Naive thymus-derived CD4-positive, alpha-beta T cell (primary cell): ENCODE measurements at regions not wholly inside any gene's neighbourhood (a gene's known extent, or its start where the extent isn't known, plus 50 kb on each side); places are given as distances from the start of the nearest gene placed in this dataset.

Experiments
- ATAC-seq: fragments of 150-1000 bp; cut with Tn5 transposase; 2 replicates; pipeline ENCODE4 v1.10.0; 2021; ENCODE audit warnings: mild to moderate bottlenecking, moderate library complexity
- CTCF ChIA-PET: fragments of 350-600 bp; sonication (Branson Sonifier 250); formaldehyde crosslinking; loops from one replicate; lab custom pipeline; 2021; ENCODE audit warnings: antibody characterized with exemption; lab: Charles Lee
- POLR2A ChIA-PET: fragments of 350-600 bp; sonication (Branson Sonifier 250); formaldehyde crosslinking; loops from one replicate; lab custom pipeline; 2021; ENCODE audit warnings: antibody characterized with exemption, inconsistent platforms; lab: Charles Lee
- DNase-seq, 9 donors: peaks; one replicate each; pipeline versions ENCODE4 v3.0.0 to v3.0.0-alpha.2; 2020 to 2022; ENCODE audit warnings: mixed read lengths in 1 of 9
- H3K27ac ChIP-seq: one replicate; pipeline ENCODE4 v1.7.0; 2013; ENCODE audit warnings: mild to moderate bottlenecking, low read depth, low read length, moderate library complexity
- H3K27me3 ChIP-seq, 2 donors: one replicate each; pipeline ENCODE4 v1.7.0; 2013; ENCODE audit warnings: low read length in 2 of 2, mild to moderate bottlenecking in 2 of 2, moderate library complexity in 2 of 2; ENCODE audit not compliant: control insufficient read depth in 2 of 2, insufficient read depth in 2 of 2
- H3K36me3 ChIP-seq, 3 experiments: 1 replicate in 2 of 3; 2 replicates in 1 of 3; pipeline ENCODE4 v1.7.0; 2013; ENCODE audit warnings: low read length in 3 of 3, mild to moderate bottlenecking in 3 of 3, moderate library complexity in 1 of 3; ENCODE audit not compliant: insufficient read depth in 3 of 3, control insufficient read depth in 2 of 3
- H3K4me1 ChIP-seq, 2 donors: one replicate each; pipeline ENCODE4 v1.7.0; 2013; ENCODE audit warnings: low read length in 2 of 2, mild to moderate bottlenecking in 2 of 2, moderate library complexity in 1 of 2; ENCODE audit not compliant: control insufficient read depth in 2 of 2, insufficient read depth in 2 of 2
- H3K4me3 ChIP-seq: 2 replicates; pipeline ENCODE4 v1.7.0; 2013; ENCODE audit warnings: mild to moderate bottlenecking, low read length
- H3K9me3 ChIP-seq, 3 experiments: 1 replicate in 2 of 3; 2 replicates in 1 of 3; pipeline ENCODE4 v1.7.0; 2013; ENCODE audit warnings: low read length in 3 of 3; ENCODE audit not compliant: control insufficient read depth in 2 of 3
- H3K27ac Mint-ChIP-seq, 9 donors: one replicate each; pipeline ENCODE4 v1.8.0; 2020 to 2022; ENCODE audit warnings: mixed read lengths in 9 of 9, mild to moderate bottlenecking in 8 of 9, moderate library complexity in 5 of 9, inconsistent platforms in 2 of 9
- H3K27me3 Mint-ChIP-seq, 5 donors: one replicate each; pipeline ENCODE4 v1.8.0; 2021 to 2022; ENCODE audit warnings: mixed read lengths in 5 of 5, mild to moderate bottlenecking in 1 of 5
- H3K36me3 Mint-ChIP-seq, 5 donors: one replicate each; pipeline ENCODE4 v1.8.0; 2020 to 2022; ENCODE audit warnings: mixed read lengths in 5 of 5, mild to moderate bottlenecking in 3 of 5, inconsistent platforms in 1 of 5
- H3K4me1 Mint-ChIP-seq, 7 donors: one replicate each; pipeline ENCODE4 v1.8.0; 2020 to 2022; ENCODE audit warnings: mixed read lengths in 7 of 7, mild to moderate bottlenecking in 3 of 7, inconsistent platforms in 1 of 7
- H3K4me3 Mint-ChIP-seq, 10 donors: one replicate each; pipeline ENCODE4 v1.8.0; 2020 to 2022; ENCODE audit warnings: mild to moderate bottlenecking in 10 of 10, mixed read lengths in 10 of 10, moderate library complexity in 6 of 10, inconsistent platforms in 2 of 10
- H3K9me3 Mint-ChIP-seq, 11 donors: one replicate each; pipeline ENCODE4 v1.8.0; 2020 to 2022; ENCODE audit warnings: mixed read lengths in 11 of 11, mild to moderate bottlenecking in 4 of 11, inconsistent platforms in 1 of 11, moderate library complexity in 1 of 11
- intact Hi-C, 2 donors: fragments of 100-400 bp; cut with micrococcal nuclease; formaldehyde crosslinking; loops; one replicate each; pipeline ENCODE4 v1.15.1; 2023

DNA sequence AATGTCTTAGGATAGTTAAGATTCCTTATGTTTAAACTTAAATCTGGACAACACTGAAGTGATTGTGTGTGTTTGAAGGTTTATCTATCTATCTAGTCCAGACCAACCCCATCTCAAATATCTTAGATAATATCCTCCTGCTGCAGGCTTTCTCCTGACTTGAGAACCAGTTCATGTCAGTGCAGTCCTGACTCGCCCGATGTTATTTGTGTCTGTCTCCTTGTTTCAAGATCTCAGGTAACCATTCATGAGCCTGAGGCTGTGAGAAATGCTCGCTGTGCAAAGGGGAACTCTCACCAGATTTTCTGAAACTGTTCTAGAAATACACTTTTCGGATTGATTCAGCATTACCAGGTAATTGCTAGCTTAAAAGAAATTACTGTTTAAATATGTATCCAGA is 356.2 kb downstream of the SNAPC1 start:
- Histone ChIP-seq H3K9me3 (no peaks in the 10 kb centered on the region), H3K27ac (no peak overlapping the region), H3K4me3 (no peak overlapping the region), H3K4me1 (peaks cover 0 to 7% of the 10 kb centered on the region in 2 donors), H3K27me3 (peaks cover 0 to 12% of the 10 kb centered on the region in 2 donors), H3K36me3 (no peaks in the 10 kb centered on the region)
- DNase-seq (no peak), ATAC-seq (no peak)
- CTCF ChIA-PET: interaction anchor here (0.8 kb wide), 1 partner anchor 86 kb away, joined by 3 read pairs; no protein-coding TSS in a partner anchor
- Mint-ChIP-seq H3K27me3 (peaks cover 77 to 90% (median 79%) of the 10 kb centered on the region in 5 donors), H3K36me3 (no peaks in the 10 kb centered on the region), H3K27ac (no peak overlapping the region), H3K4me3 (peak overlapping the region in 2 of 10 donors; percentile 14 to 68), H3K4me1 (peaks cover 0 to 12% (median 9%) of the 10 kb centered on the region in 7 donors), H3K9me3 (no peaks in the 10 kb centered on the region)
- POLR2A ChIA-PET: no interaction called here
- intact Hi-C loops: loop anchor here in 1 of 2 donors (5.0 kb wide), 1 partner anchor 651 kb away; no protein-coding TSS in a partner anchor

- CTCF ChIA-PET: no interaction called here
- DNase-seq (no peak), ATAC-seq (no peak)
- POLR2A ChIA-PET: no interaction called here
- Mint-ChIP-seq H3K4me1 (peaks cover 0 to 12% (median 9%) of the 10 kb centered on the region in 7 donors), H3K27ac (no peak overlapping the region), H3K4me3 (peak overlapping the region in 1 of 10 donors; percentile 68), H3K36me3 (no peaks in the 10 kb centered on the region), H3K27me3 (peaks cover 76 to 88% (median 81%) of the 10 kb centered on the region in 5 donors), H3K9me3 (no peaks in the 10 kb centered on the region)
- no peak overlapping the region for H3K4me3 ChIP-seq
- peaks cover 0 to 7% of the 10 kb centered on the region in 2 donors for H3K4me1 ChIP-seq
- H3K27ac ChIP-seq: no peak overlapping the region
- H3K9me3 ChIP-seq: no peaks in the 10 kb centered on the region
- intact Hi-C loops: loop anchor here in 1 of 2 donors (5.0 kb wide), 1 partner anchor 652 kb away; no protein-coding TSS in a partner anchor
- H3K36me3 ChIP-seq: no peaks in the 10 kb centered on the region
- peaks cover 0 to 12% of the 10 kb centered on the region in 2 donors for H3K27me3 ChIP-seq
These were observed 356.7 kb downstream of the SNAPC1 start for GRCh38 chr14:62118871-62119270.

DNA sequence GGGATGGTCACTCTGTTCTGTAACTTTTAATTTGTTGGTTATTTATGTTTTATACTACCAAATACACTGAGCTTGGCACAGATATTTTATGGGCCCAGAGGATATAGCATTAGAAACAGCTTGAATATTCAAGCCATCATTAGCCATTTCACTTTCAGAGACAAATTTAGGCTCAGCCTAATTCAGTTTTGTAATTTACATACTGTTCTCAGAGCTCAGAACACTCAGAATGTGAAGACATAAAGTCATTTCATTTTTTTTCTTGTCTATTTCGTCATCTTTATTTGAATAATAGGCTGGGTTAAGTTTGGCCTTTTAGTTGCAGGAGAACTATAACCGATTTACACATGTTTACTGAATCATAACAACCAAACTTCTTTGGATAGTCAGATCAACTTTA is 361.7 kb downstream of the SNAPC1 start:
- no peak overlapping the region for H3K4me3 Mint-ChIP-seq
- intact Hi-C loops: loop anchor here in 1 of 2 donors (10.0 kb wide), 1 partner anchor 829 kb away; no protein-coding TSS in a partner anchor
- H3K4me1 ChIP-seq: no peaks in the 10 kb centered on the region
- peaks cover 0 to 2% (median 0%) of the 10 kb centered on the region in 7 donors for H3K4me1 Mint-ChIP-seq
- DNase-seq: no peak
- H3K4me3 ChIP-seq: no peak overlapping the region
- peaks cover 46 to 86% (median 64%) of the 10 kb centered on the region in 5 donors for H3K27me3 Mint-ChIP-seq
- CTCF ChIA-PET: no interaction called here
- no peak overlapping the region for H3K27ac Mint-ChIP-seq
- H3K9me3 ChIP-seq: no peaks in the 10 kb centered on the region
- H3K27ac ChIP-seq: no peak overlapping the region
- peaks cover 1 to 4% of the 10 kb centered on the region in 2 donors for H3K27me3 ChIP-seq
- H3K36me3 ChIP-seq: no peaks in the 10 kb centered on the region
- POLR2A ChIA-PET: no interaction called here
- ATAC-seq: no peak
- H3K9me3 Mint-ChIP-seq: no peaks in the 10 kb centered on the region
- no peaks in the 10 kb centered on the region for H3K36me3 Mint-ChIP-seq

DNA sequence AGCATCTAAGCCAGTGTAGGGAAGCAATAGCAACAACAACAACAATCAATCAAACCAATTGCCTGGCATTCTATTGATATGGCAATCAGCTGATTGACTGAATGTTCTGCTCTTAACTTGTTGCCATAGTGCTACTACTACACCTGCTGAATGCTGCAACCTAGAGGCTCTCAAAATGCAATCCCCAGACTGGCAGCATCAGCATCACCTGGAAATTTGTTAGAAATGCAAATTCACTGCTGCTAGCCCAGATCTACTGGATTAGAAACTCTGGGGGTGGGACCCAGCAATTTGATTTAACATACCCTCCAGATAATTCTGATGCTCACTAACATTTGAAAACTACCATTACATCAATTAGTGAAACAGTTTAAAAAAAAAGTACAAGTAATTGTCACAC is 363.6 kb downstream of the SNAPC1 start:
- ATAC-seq (no peak), DNase-seq (no peak)
- peaks cover 0 to 2% (median 0%) of the 10 kb centered on the region in 7 donors for H3K4me1 Mint-ChIP-seq
- no peak overlapping the region for H3K27ac Mint-ChIP-seq
- no peaks in the 10 kb centered on the region for H3K4me1 ChIP-seq
- ChIA-PET CTCF (interaction anchor here (0.5 to 1.7 kb wide), 7 partner anchors 10 to 659 kb away, joined by 3 to 14 read pairs (median 5); no protein-coding TSS in a partner anchor), POLR2A (interaction anchor here (0.5 kb wide), 1 partner anchor 232 kb away, joined by 3 read pairs; no protein-coding TSS in a partner anchor)
- H3K9me3 Mint-ChIP-seq: no peaks in the 10 kb centered on the region
- H3K36me3 ChIP-seq: no peaks in the 10 kb centered on the region
- H3K36me3 Mint-ChIP-seq: no peaks in the 10 kb centered on the region
- H3K4me3 ChIP-seq: no peak overlapping the region
- H3K27ac ChIP-seq: no peak overlapping the region
- intact Hi-C loops: loop anchor here (2.0 to 10.0 kb wide), 7 partner anchors 289 to 1773 kb away; no protein-coding TSS in a partner anchor
- H3K9me3 ChIP-seq: no peaks in the 10 kb centered on the region
- no peak overlapping the region for H3K4me3 Mint-ChIP-seq
- H3K27me3 ChIP-seq: peaks cover 0 to 5% of the 10 kb centered on the region in 2 donors
- peaks cover 33 to 82% (median 59%) of the 10 kb centered on the region in 5 donors for H3K27me3 Mint-ChIP-seq

- H3K4me1 Mint-ChIP-seq: peaks cover 0 to 2% (median 0%) of the 10 kb centered on the region in 7 donors
- CTCF ChIA-PET: interaction anchor here (0.6 to 1.7 kb wide), 14 partner anchors 12 to 1943 kb away, joined by 3 to 14 read pairs (median 4); no protein-coding TSS in a partner anchor
These were observed 364.8 kb downstream of the SNAPC1 start for GRCh38 chr14:62126879-62127478.

DNA sequence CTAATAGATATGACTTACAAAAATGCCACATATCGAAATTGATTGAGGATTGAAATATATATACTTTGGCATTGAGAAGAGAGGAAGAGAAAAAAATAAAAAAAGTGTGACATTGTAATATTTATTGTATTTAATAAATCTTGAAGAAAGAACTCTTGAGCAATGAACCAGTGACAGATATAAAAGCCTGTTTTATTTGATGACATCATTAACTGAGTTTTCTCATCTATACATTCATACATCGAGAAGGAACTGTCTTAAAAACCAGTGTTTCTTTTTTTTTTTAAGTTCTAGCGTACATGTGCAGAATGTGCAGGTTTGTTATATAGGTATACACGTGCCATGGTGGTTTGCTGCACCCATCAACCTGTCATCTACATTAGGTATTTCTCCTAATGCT is 368.2 kb downstream of the SNAPC1 start:
- Histone ChIP-seq H3K4me1 (no peaks in the 10 kb centered on the region), H3K36me3 (no peaks in the 10 kb centered on the region), H3K4me3 (no peak overlapping the region), H3K27ac (no peak overlapping the region), H3K9me3 (no peaks in the 10 kb centered on the region), H3K27me3 (peaks cover 0 to 5% of the 10 kb centered on the region in 2 donors)
- intact Hi-C loops: no loop called here
- CTCF ChIA-PET: interaction anchor here (0.6 kb wide), 1 partner anchor 394 kb away, joined by 3 read pairs; no protein-coding TSS in a partner anchor
- Mint-ChIP-seq H3K27ac (no peak overlapping the region), H3K9me3 (peaks cover 0 to 3% (median 0%) of the 10 kb centered on the region in 11 donors), H3K27me3 (peaks cover 46 to 76% (median 65%) of the 10 kb centered on the region in 5 donors), H3K4me3 (no peak overlapping the region), H3K36me3 (no peaks in the 10 kb centered on the region), H3K4me1 (peaks cover 0 to 2% (median 0%) of the 10 kb centered on the region in 7 donors)
- POLR2A ChIA-PET: no interaction called here
- no peak for ATAC-seq
- DNase-seq: no peak

More at GRCh38 chr14:62126879-62127478, 364.8 kb downstream of the SNAPC1 start:
- H3K9me3 Mint-ChIP-seq: no peaks in the 10 kb centered on the region
- H3K27me3 Mint-ChIP-seq: peaks cover 33 to 78% (median 58%) of the 10 kb centered on the region in 5 donors
- H3K4me3 Mint-ChIP-seq: no peak overlapping the region
- Histone ChIP-seq H3K9me3 (no peaks in the 10 kb centered on the region), H3K27ac (no peak overlapping the region), H3K36me3 (no peaks in the 10 kb centered on the region), H3K4me3 (no peak overlapping the region), H3K27me3 (peaks cover 0 to 5% of the 10 kb centered on the region in 2 donors), H3K4me1 (no peaks in the 10 kb centered on the region)
- intact Hi-C loops: loop anchor here (1.0 to 10.0 kb wide), 11 partner anchors 202 to 1775 kb away; no protein-coding TSS in a partner anchor
- POLR2A ChIA-PET: no interaction called here
- H3K36me3 Mint-ChIP-seq: no peaks in the 10 kb centered on the region
- ATAC-seq: peak; percentile 65
- DNase-seq: peak in 7 of 9 donors; percentile 13 to 64 (median 46)
- no peak overlapping the region for H3K27ac Mint-ChIP-seq
